SK-N-SH (cell line): ENCODE measurements at regions not wholly inside any gene's neighbourhood (a gene's known extent, or its start where the extent isn't known, plus 50 kb on each side); places are given as distances from the start of the nearest gene placed in this dataset.

ENCODE experiments used
- CHD2 ChIP-seq: fragments of 150-350 bp; IDR thresholded peaks from 2 replicates; pipeline ENCODE4 v1.6.1; 2018; ENCODE audit warnings: low read length; ENCODE audit not compliant: partially characterized antibody
- CTCF ChIP-seq: fragments of 200-600 bp; sonication (generic); IDR thresholded peaks from 2 replicates; pipeline ENCODE4 v1.6.1; 2017; ENCODE audit warnings: antibody characterized with exemption, mild to moderate bottlenecking, moderate library complexity
- EP300 ChIP-seq, 2 experiments: IDR thresholded peaks; 2 replicates each; pipeline versions ENCODE4 v1.4.0 to v1.6.1; 2012; ENCODE audit warnings: borderline replicate concordance in 1 of 2, low read depth in 1 of 2, low read length in 1 of 2
- GATA2 ChIP-seq: sonication (generic); formaldehyde crosslinking; IDR thresholded peaks from 2 replicates; pipeline ENCODE4 v1.5.0; 2020; ENCODE audit warnings: mild to moderate bottlenecking, missing genetic modification reagents
- MXI1 ChIP-seq: IDR thresholded peaks from 2 replicates; pipeline ENCODE4 v1.6.1; 2012; ENCODE audit warnings: mild to moderate bottlenecking, low read depth, low read length, improper control_type of control experiment
- POLR2AphosphoS5 ChIP-seq: IDR thresholded peaks from 2 replicates; pipeline ENCODE4 v1.6.1; 2012; ENCODE audit warnings: low read depth, low read length
- RCOR1 ChIP-seq: fragments of 150-350 bp; IDR thresholded peaks from 2 replicates; pipeline ENCODE4 v1.6.1; 2017; ENCODE audit warnings: antibody characterized with exemption, low read length
- RFX5 ChIP-seq: IDR thresholded peaks from 2 replicates; pipeline ENCODE4 v1.6.1; 2012; ENCODE audit warnings: mild to moderate bottlenecking, improper control_type of control experiment, low read length
- SIN3A ChIP-seq: IDR thresholded peaks from 2 replicates; pipeline ENCODE4 v1.6.1; 2012; ENCODE audit warnings: low read depth, mild to moderate bottlenecking, low read length, moderate library complexity, borderline replicate concordance
- SMC3 ChIP-seq: IDR thresholded peaks from 2 replicates; pipeline ENCODE4 v1.6.1; 2012; ENCODE audit warnings: low read depth, low read length, improper control_type of control experiment
- TEAD4 ChIP-seq: IDR thresholded peaks from 2 replicates; pipeline ENCODE4 v1.4.0; 2012; ENCODE audit warnings: mild to moderate bottlenecking, borderline replicate concordance; ENCODE audit not compliant: insufficient read depth
- YY1 ChIP-seq: IDR thresholded peaks from 2 replicates; pipeline ENCODE4 v1.4.0; 2012; ENCODE audit warnings: low read depth, mild to moderate bottlenecking
- TF ChIP-seq, protein P1 (sequence below): IDR thresholded peaks from 2 replicates; pipeline ENCODE4 v1.6.1; 2012; ENCODE audit warnings: mild to moderate bottlenecking, low read depth, low read length, moderate library complexity

DNA sequence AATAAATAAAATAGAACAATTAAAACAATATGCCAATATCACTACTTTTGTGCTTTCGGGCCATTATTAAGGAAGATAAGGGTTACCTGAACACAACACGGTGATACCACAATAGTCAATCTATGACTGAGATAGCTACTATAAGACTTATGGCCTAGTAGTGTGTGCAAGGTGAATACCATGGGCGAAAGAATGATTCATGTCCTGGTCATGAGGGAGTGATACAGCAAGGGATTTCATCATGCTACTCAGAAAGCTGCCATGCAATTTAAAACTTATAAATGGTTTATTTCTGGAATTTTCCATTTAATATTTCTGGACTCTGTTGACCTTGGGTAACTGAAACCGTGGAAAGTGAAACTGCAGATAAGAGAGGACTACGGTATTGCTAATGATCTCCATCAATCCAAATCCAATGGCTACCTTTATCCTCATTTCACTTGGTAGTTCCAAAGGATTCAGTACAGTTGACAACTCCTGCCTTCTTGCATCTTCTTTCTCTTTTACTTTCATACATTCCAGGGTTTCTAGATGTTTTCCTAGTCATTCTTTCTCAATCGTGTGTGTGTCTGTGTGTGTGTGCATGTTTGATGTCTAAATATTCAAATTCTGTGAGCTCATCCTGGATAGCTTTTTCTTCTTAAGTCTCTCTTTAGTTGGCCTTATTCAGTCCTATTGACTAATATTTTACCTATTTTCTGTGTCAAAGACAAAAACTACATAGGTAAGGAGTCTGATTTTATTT lies 100.5 kb upstream of the MAGI2 start:
- TF ChIP-seq RCOR1 (no peak), YY1 (no peak), MXI1 (no peak), RFX5 (no peak), GATA2 (CRISPR knock-in tag) (no peak), TEAD4 (no peak), POLR2AphosphoS5 (no peak), CTCF (no peak), SIN3A (no peak), EP300 (IDR thresholded peaks at IDR 0.05; ENCODE audit: borderline replicate concordance in 1 of 2, low read depth in 1 of 2, low read length in 1 of 2) (no peak), CHD2 (no peak), SMC3 (no peak)
- TF ChIP-seq, protein P1, sequence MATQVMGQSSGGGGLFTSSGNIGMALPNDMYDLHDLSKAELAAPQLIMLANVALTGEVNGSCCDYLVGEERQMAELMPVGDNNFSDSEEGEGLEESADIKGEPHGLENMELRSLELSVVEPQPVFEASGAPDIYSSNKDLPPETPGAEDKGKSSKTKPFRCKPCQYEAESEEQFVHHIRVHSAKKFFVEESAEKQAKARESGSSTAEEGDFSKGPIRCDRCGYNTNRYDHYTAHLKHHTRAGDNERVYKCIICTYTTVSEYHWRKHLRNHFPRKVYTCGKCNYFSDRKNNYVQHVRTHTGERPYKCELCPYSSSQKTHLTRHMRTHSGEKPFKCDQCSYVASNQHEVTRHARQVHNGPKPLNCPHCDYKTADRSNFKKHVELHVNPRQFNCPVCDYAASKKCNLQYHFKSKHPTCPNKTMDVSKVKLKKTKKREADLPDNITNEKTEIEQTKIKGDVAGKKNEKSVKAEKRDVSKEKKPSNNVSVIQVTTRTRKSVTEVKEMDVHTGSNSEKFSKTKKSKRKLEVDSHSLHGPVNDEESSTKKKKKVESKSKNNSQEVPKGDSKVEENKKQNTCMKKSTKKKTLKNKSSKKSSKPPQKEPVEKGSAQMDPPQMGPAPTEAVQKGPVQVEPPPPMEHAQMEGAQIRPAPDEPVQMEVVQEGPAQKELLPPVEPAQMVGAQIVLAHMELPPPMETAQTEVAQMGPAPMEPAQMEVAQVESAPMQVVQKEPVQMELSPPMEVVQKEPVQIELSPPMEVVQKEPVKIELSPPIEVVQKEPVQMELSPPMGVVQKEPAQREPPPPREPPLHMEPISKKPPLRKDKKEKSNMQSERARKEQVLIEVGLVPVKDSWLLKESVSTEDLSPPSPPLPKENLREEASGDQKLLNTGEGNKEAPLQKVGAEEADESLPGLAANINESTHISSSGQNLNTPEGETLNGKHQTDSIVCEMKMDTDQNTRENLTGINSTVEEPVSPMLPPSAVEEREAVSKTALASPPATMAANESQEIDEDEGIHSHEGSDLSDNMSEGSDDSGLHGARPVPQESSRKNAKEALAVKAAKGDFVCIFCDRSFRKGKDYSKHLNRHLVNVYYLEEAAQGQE, result no peak
